ENCODE measurements at regions not wholly inside any gene's neighbourhood (a gene's known extent, or its start where the extent isn't known, plus 50 kb on each side); places are given as distances from the start of the nearest gene placed in this dataset.

GRCh38 chr21:31483146-31483545, 139.1 kb upstream of the TIAM1 start:
- DNase-seq (ENCODE audit: low read depth), result no peak
- TF ChIP-seq, protein P1, sequence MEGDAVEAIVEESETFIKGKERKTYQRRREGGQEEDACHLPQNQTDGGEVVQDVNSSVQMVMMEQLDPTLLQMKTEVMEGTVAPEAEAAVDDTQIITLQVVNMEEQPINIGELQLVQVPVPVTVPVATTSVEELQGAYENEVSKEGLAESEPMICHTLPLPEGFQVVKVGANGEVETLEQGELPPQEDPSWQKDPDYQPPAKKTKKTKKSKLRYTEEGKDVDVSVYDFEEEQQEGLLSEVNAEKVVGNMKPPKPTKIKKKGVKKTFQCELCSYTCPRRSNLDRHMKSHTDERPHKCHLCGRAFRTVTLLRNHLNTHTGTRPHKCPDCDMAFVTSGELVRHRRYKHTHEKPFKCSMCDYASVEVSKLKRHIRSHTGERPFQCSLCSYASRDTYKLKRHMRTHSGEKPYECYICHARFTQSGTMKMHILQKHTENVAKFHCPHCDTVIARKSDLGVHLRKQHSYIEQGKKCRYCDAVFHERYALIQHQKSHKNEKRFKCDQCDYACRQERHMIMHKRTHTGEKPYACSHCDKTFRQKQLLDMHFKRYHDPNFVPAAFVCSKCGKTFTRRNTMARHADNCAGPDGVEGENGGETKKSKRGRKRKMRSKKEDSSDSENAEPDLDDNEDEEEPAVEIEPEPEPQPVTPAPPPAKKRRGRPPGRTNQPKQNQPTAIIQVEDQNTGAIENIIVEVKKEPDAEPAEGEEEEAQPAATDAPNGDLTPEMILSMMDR (IDR thresholded peaks at IDR 0.05; ENCODE audit: control insufficient read depth, extremely low read depth, insufficient read depth), result no peak
- H3K4me3 ChIP-seq (ENCODE audit: low read depth, low read length), result no peak overlapping the region

- no peak for DNase-seq (ENCODE audit: low read depth)
- TF ChIP-seq, protein P1 (IDR thresholded peaks at IDR 0.05; ENCODE audit: control insufficient read depth, extremely low read depth, insufficient read depth), result no peak
- H3K4me3 ChIP-seq (ENCODE audit: low read depth, low read length), result no peak overlapping the region
These were observed 138.4 kb upstream of the TIAM1 start for GRCh38 chr21:31482460-31482859.

DNA sequence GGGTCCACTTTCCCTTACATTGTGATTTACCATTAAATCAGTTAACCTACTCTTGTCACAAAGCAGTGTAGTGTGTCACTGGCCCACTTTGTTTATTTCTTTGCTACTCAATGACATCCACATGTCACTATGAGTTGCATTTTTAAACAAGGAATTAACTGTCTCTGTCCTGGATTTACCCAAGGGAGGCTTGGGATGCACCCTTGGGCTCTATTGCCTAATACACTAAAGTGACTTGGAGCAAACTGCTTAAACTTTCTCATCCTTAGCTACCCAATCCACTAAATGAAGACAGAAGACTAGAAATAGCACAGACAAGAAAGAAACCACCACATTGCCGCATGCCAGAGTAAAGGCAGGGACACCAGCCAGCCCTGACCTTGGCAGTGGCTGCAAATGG, 136.2 kb upstream of the TIAM1 start:
- no peak for DNase-seq (ENCODE audit: low read depth)
- H3K4me3 ChIP-seq (ENCODE audit: low read depth, low read length), result no peak overlapping the region
- TF ChIP-seq, protein P1 (IDR thresholded peaks at IDR 0.05; ENCODE audit: control insufficient read depth, extremely low read depth, insufficient read depth), result no peak

- TF ChIP-seq, protein P1 (IDR thresholded peaks at IDR 0.05; ENCODE audit: control insufficient read depth, extremely low read depth, insufficient read depth), result no peak
- DNase-seq (ENCODE audit: low read depth), result no peak
These were observed 135.7 kb upstream of the TIAM1 start for GRCh38 chr21:31479714-31480113.

GRCh38 chr21:31479222-31479621, 135.2 kb upstream of the TIAM1 start:
- H3K4me3 ChIP-seq (ENCODE audit: low read depth, low read length), result no peak overlapping the region
- no peak for DNase-seq (ENCODE audit: low read depth)
- TF ChIP-seq, protein P1 (IDR thresholded peaks at IDR 0.05; ENCODE audit: control insufficient read depth, extremely low read depth, insufficient read depth), result no peak

More at GRCh38 chr21:31479714-31480113, 135.7 kb upstream of the TIAM1 start:
- no peak overlapping the region for H3K4me3 ChIP-seq (ENCODE audit: low read depth, low read length)

DNA sequence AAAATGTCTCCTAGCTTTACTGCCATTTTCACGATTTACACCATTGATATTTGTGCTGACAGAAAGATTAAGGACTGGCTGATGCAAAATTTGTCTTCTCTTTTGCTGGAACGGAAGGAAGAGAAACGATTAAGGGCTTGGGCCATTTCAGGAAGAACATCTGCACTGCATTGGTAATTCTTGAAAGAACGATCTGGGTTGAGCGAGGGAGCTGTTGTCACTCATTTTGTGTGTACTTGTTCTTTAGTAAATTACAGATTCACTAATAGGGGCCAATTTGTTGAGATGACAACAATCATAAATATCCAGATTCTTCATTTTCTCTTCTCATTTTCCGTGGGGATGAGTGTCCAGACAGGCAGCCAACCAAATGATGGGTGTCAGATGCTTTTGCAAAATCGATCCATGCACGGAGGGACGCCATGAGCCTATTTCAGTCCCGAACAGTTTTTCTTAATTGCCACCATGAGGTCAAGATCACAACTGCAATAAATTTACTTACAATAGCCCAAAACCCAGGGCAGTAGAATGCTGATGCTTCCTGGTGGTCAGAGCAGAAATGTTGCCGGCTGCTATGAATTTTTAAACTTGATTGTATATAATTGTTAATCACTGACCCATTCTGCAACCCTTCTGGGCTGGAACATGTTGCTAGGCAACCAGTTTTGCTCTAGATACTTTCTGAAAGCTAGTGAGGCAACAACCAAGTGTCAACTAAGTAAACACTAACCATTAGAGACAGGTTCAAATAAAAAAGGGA, 132.4 kb upstream of the TIAM1 start:
- no peak overlapping the region for H3K4me3 ChIP-seq (ENCODE audit: low read depth, low read length)
- DNase-seq (ENCODE audit: low read depth), result no peak
- TF ChIP-seq, protein P1 (IDR thresholded peaks at IDR 0.05; ENCODE audit: control insufficient read depth, extremely low read depth, insufficient read depth), result no peak

- TF ChIP-seq, protein P1 (IDR thresholded peaks at IDR 0.05; ENCODE audit: control insufficient read depth, extremely low read depth, insufficient read depth), result no peak
- no peak for DNase-seq (ENCODE audit: low read depth)
- H3K4me3 ChIP-seq (ENCODE audit: low read depth, low read length), result no peak overlapping the region
These were observed 131.2 kb upstream of the TIAM1 start for GRCh38 chr21:31475223-31475622.

All from LNCaP clone FGC (cell line).